Ishikawa (cell line): ENCODE measurements at regions not wholly inside any gene's neighbourhood (a gene's known extent, or its start where the extent isn't known, plus 50 kb on each side); places are given as distances from the start of the nearest gene placed in this dataset.

Experiments used
- CEBPB ChIP-seq: IDR thresholded peaks from 2 replicates; pipeline ENCODE4 v1.6.1; 2012
- CREB1 ChIP-seq: IDR thresholded peaks from 2 replicates; pipeline ENCODE4 v1.6.1; 2012; ENCODE audit warnings: low read depth
- EGR1 ChIP-seq: IDR thresholded peaks from 2 replicates; pipeline ENCODE4 v1.6.1; 2012
- EP300 ChIP-seq: IDR thresholded peaks from 2 replicates; pipeline ENCODE4 v1.6.1; 2012; ENCODE audit warnings: borderline replicate concordance
- FOXM1 ChIP-seq: IDR thresholded peaks from 2 replicates; pipeline ENCODE4 v1.6.1; 2012; ENCODE audit warnings: low read depth, borderline replicate concordance
- MAX ChIP-seq: IDR thresholded peaks from 2 replicates; pipeline ENCODE4 v1.6.1; 2012
- NFIC ChIP-seq: IDR thresholded peaks from 2 replicates; pipeline ENCODE4 v1.6.1; 2012
- RAD21 ChIP-seq: IDR thresholded peaks from 2 replicates; pipeline ENCODE4 v1.6.1; 2012; ENCODE audit warnings: low read depth
- TAF1 ChIP-seq: IDR thresholded peaks from 2 replicates; pipeline ENCODE4 v1.6.1; 2012; ENCODE audit warnings: low read depth, mild to moderate bottlenecking
- TCF12 ChIP-seq: IDR thresholded peaks from 2 replicates; pipeline ENCODE4 v1.6.1; 2012; ENCODE audit warnings: low read depth
- TEAD4 ChIP-seq: IDR thresholded peaks from 2 replicates; pipeline ENCODE4 v1.6.1; 2012
- USF1 ChIP-seq: IDR thresholded peaks from 2 replicates; pipeline ENCODE4 v1.6.1; 2012
- YY1 ChIP-seq: IDR thresholded peaks from 2 replicates; pipeline ENCODE4 v1.6.1; 2012; ENCODE audit warnings: low read depth
- ZBTB7A ChIP-seq: IDR thresholded peaks from 2 replicates; pipeline ENCODE4 v1.6.1; 2012; ENCODE audit warnings: low read depth
- TF ChIP-seq, protein P1 (sequence below): IDR thresholded peaks from 2 replicates; pipeline ENCODE4 v1.6.1; 2012; ENCODE audit warnings: low read depth, mild to moderate bottlenecking

DNA sequence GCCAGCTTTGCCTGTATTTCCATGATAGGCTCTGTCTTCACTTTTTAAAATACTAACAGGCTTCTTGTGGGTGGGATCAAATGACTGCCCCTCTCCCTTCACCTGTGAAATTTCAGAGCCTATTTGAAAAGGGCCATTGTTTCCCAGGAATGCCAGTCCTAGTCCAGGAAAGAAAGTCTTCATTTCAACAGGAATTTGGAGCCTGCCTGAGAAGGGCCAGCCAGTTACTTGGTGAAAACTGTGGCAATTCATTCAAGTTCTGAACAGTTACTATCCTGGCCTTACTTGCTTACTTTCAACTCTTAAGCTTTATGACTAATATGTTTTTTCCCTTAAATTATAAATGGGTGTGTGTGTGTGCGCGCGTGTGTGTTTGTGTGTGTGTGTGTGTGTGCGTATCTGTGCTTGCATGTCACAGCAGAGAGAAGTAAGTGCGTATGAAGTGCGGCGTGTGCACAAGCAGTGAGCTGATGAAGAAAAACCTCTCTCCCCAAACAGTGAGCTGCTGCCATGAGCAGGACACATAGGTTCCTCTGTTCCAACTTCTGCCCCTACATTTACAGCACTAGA, 67.5 kb upstream of the RNPC3 start:
- TF ChIP-seq CEBPB = no peak
- TF ChIP-seq CREB1 = no peak
- no peak for TF ChIP-seq TEAD4
- TF ChIP-seq YY1 = no peak
- TF ChIP-seq NFIC = no peak
- no peak for TF ChIP-seq EGR1
- TF ChIP-seq RAD21 = no peak
- TF ChIP-seq EP300 = no peak
- TF ChIP-seq FOXM1 = no peak
- TF ChIP-seq TCF12 = no peak
- TF ChIP-seq ZBTB7A = no peak
- TF ChIP-seq, protein P1, sequence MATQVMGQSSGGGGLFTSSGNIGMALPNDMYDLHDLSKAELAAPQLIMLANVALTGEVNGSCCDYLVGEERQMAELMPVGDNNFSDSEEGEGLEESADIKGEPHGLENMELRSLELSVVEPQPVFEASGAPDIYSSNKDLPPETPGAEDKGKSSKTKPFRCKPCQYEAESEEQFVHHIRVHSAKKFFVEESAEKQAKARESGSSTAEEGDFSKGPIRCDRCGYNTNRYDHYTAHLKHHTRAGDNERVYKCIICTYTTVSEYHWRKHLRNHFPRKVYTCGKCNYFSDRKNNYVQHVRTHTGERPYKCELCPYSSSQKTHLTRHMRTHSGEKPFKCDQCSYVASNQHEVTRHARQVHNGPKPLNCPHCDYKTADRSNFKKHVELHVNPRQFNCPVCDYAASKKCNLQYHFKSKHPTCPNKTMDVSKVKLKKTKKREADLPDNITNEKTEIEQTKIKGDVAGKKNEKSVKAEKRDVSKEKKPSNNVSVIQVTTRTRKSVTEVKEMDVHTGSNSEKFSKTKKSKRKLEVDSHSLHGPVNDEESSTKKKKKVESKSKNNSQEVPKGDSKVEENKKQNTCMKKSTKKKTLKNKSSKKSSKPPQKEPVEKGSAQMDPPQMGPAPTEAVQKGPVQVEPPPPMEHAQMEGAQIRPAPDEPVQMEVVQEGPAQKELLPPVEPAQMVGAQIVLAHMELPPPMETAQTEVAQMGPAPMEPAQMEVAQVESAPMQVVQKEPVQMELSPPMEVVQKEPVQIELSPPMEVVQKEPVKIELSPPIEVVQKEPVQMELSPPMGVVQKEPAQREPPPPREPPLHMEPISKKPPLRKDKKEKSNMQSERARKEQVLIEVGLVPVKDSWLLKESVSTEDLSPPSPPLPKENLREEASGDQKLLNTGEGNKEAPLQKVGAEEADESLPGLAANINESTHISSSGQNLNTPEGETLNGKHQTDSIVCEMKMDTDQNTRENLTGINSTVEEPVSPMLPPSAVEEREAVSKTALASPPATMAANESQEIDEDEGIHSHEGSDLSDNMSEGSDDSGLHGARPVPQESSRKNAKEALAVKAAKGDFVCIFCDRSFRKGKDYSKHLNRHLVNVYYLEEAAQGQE = no peak

- TF ChIP-seq RAD21 = no peak
- no peak for TF ChIP-seq YY1
- TF ChIP-seq USF1 = no peak
- TF ChIP-seq EGR1 = no peak
- no peak for TF ChIP-seq TEAD4
- TF ChIP-seq CREB1 = no peak
- TF ChIP-seq CEBPB = no peak
- no peak for TF ChIP-seq FOXM1
Observed at GRCh38 chr1:103448560-103448959, 76.9 kb upstream of the RNPC3 start.

DNA sequence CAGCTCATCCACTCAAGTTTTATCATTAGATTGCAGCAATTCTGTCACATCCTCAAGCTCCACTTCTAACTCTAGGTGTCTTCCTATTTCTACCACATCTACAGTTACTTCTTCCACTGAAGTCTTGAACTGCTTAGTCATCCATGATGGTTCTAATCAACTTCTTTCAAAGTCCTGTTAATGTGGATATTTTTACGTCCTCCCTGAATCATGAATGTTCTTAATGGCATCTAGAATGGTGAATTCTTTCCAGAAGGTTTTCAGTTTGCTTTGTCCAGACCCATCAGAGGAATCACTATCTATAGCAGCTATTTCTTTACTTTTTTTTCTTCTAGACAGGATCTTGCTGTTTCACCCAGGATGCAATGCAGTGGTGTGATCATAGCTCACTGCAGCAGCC, 78.0 kb upstream of the RNPC3 start:
- TF ChIP-seq RAD21 (no peak), CREB1 (no peak), USF1 (no peak), TAF1 (no peak), EGR1 (no peak), TCF12 (no peak), ZBTB7A (no peak), FOXM1 (no peak), NFIC (no peak), CEBPB (no peak)
- TF ChIP-seq, protein P1 = no peak

GRCh38 chr1:103441342-103441741, 84.2 kb upstream of the RNPC3 start:
- TF ChIP-seq, protein P1 = no peak
- TF ChIP-seq EP300 (no peak), TAF1 (no peak), USF1 (no peak), TCF12 (no peak), CREB1 (no peak), CEBPB (no peak), MAX (no peak), ZBTB7A (no peak), YY1 (no peak), NFIC (no peak), EGR1 (no peak), RAD21 (no peak), FOXM1 (no peak), TEAD4 (no peak)

GRCh38 chr1:103435443-103435842, 90.1 kb upstream of the RNPC3 start:
- no peak for TF ChIP-seq MAX
- TF ChIP-seq TAF1 = no peak
- no peak for TF ChIP-seq RAD21
- TF ChIP-seq EGR1 = no peak
- TF ChIP-seq NFIC = no peak
- no peak for TF ChIP-seq EP300
- no peak for TF ChIP-seq ZBTB7A
- no peak for TF ChIP-seq USF1
- TF ChIP-seq FOXM1 = no peak
- TF ChIP-seq TCF12 = no peak
- TF ChIP-seq TEAD4 = no peak
- TF ChIP-seq, protein P1 = no peak
- TF ChIP-seq CREB1 = no peak
- TF ChIP-seq CEBPB = no peak
- TF ChIP-seq YY1 = no peak
